AG04450 (cell line): ENCODE measurements at regions not wholly inside any gene's neighbourhood (a gene's known extent, or its start where the extent isn't known, plus 50 kb on each side); places are given as distances from the start of the nearest gene placed in this dataset.

Source experiments
- CTCF ChIA-PET: fragments of 300-600, 350-600 bp; formaldehyde crosslinking; extraction: SDS; loops from one replicate; lab custom pipeline; 2022; ENCODE audit warnings: antibody characterized with exemption, inconsistent platforms; lab: Charles Lee
- POLR2A ChIA-PET: fragments of 350-600 bp; formaldehyde crosslinking; extraction: SDS; loops from one replicate; lab custom pipeline; 2021; ENCODE audit warnings: antibody characterized with exemption, inconsistent platforms; lab: Yijun Ruan, JAX
- DNase-seq: peaks from one replicate; pipeline ENCODE4 v3.0.0-alpha.2; 2011; ENCODE audit warnings: low read depth, low spot score
- H3K27ac ChIP-seq: one replicate; pipeline ENCODE4 v1.5.1; 2012; ENCODE audit warnings: low read depth, low read length, control low read depth
- H3K27me3 ChIP-seq: one replicate; pipeline ENCODE4 v1.6.0; 2012; ENCODE audit warnings: low read length; ENCODE audit not compliant: control insufficient read depth, insufficient read depth
- H3K4me3 ChIP-seq: 2 replicates; pipeline ENCODE4 v1.5.1; 2011; ENCODE audit warnings: mild to moderate bottlenecking, low read depth, low read length, control low read depth
- H3K9me3 ChIP-seq: 2 replicates; pipeline ENCODE4 v1.5.1; 2012; ENCODE audit warnings: low read length; ENCODE audit not compliant: control insufficient read depth, insufficient read depth
- CTCF ChIP-seq: IDR thresholded peaks from 2 replicates; pipeline ENCODE4 v1.5.1; 2011; ENCODE audit warnings: low read depth, low read length, control low read depth, inconsistent platforms

DNA sequence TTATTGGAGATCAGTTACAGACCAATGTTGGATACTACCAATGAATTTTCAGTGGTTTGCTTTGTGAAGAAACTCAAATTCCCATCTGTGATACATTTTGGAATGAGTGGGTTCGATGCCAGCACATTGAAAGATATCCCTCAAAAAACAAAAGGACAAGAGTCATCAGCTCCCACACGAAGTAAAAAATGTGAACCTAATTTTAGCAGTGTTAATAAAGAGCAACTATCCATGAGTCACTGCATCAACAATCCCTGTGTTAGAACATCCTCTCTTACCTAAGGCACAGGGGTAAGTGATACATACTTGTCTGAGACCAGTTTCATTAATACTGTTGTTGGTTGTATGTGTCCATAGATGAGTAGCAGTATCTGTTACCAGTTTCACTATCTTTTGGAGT lies 551.8 kb upstream of the SOX11 start:
- Histone ChIP-seq H3K9me3 (no peaks in the 10 kb centered on the region), H3K27ac (no peak overlapping the region), H3K4me3 (no peak overlapping the region), H3K27me3 (no peaks in the 10 kb centered on the region)
- TF ChIP-seq CTCF, result no peak
- ChIA-PET CTCF (no interaction called here), POLR2A (no interaction called here)
- DNase-seq, result no peak

GRCh38 chr2:5144159-5144558 lies 548.0 kb upstream of the SOX11 start:
- POLR2A ChIA-PET, result no interaction called here
- CTCF ChIA-PET, result no interaction called here
- TF ChIP-seq CTCF, result no peak

DNA sequence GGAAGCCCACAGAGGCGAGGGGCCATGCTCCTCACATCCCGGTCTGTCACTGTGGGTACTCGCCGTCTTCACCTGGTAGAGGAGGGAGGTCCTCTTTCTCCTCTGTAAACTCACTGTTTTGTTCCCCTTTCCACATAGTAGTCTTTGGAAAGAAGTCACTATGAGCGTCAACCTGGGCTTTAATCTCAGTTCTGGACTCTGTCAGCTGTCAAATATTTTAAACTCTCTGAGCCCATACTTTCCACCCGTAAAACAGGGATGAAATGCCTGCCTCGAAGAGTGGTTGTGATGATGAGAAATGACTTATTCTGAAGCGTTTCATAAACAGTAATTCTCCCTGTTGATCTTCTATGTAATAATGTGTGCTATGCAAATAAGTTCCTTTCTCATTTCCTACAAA lies 547.1 kb upstream of the SOX11 start:
- no peaks in the 10 kb centered on the region for H3K27me3 ChIP-seq
- no peaks in the 10 kb centered on the region for H3K9me3 ChIP-seq
- DNase-seq, result no peak
- no peak for TF ChIP-seq CTCF
- ChIA-PET POLR2A (no interaction called here), CTCF (no interaction called here)
- no peak overlapping the region for H3K27ac ChIP-seq
- no peak overlapping the region for H3K4me3 ChIP-seq

More at GRCh38 chr2:5144159-5144558, 548.0 kb upstream of the SOX11 start:
- no peak for DNase-seq
- no peaks in the 10 kb centered on the region for H3K27me3 ChIP-seq
- H3K9me3 ChIP-seq, result no peaks in the 10 kb centered on the region
- no peak overlapping the region for H3K27ac ChIP-seq
- H3K4me3 ChIP-seq, result no peak overlapping the region

- ChIA-PET CTCF (no interaction called here), POLR2A (no interaction called here)
- TF ChIP-seq CTCF, result no peak
- no peak overlapping the region for H3K4me3 ChIP-seq
- no peaks in the 10 kb centered on the region for H3K9me3 ChIP-seq
- H3K27ac ChIP-seq, result no peak overlapping the region
- no peaks in the 10 kb centered on the region for H3K27me3 ChIP-seq
- DNase-seq, result no peak
These were observed 546.4 kb upstream of the SOX11 start for GRCh38 chr2:5145801-5146200.

GRCh38 chr2:5148392-5149085 lies 543.6 kb upstream of the SOX11 start:
- H3K4me3 ChIP-seq, result no peak overlapping the region
- DNase-seq, result no peak
- no peaks in the 10 kb centered on the region for H3K27me3 ChIP-seq
- TF ChIP-seq CTCF, result no peak
- H3K9me3 ChIP-seq, result peaks cover 3% of the 10 kb centered on the region
- ChIA-PET POLR2A (no interaction called here), CTCF (no interaction called here)
- no peak overlapping the region for H3K27ac ChIP-seq
